Activated CD8-positive, alpha-beta memory T cell treated with anti-CD3 and anti-CD28 coated beads, Interleukin-2, amount 10 ng/mL, durations not matched to agents 7 days and 5 days (primary cell): ENCODE measurements at regions not wholly inside any gene's neighbourhood (a gene's known extent, or its start where the extent isn't known, plus 50 kb on each side); places are given as distances from the start of the nearest gene placed in this dataset.
"Not testable (repeated sequence)": the region's sequence is repeated elsewhere in the genome, so short reads cannot be mapped to it uniquely, and the experiment has no call there.

ENCODE experiments used
- ATAC-seq: fragments of 150-1000 bp; cut with Tn5 transposase; one replicate; pipeline ENCODE4 v1.10.0; 2021; ENCODE audit warnings: moderate library complexity
- CTCF ChIA-PET: fragments of 350-600 bp; sonication (Branson Sonifier 250); formaldehyde crosslinking; loops from one replicate; lab custom pipeline; 2021; ENCODE audit warnings: antibody characterized with exemption; lab: Charles Lee
- DNase-seq: peaks from one replicate; pipeline ENCODE4 v3.0.0-alpha.2; 2020
- H3K27ac Mint-ChIP-seq: one replicate; pipeline ENCODE4 v1.8.0; 2021; ENCODE audit warnings: mild to moderate bottlenecking, mixed read lengths
- H3K27me3 Mint-ChIP-seq: one replicate; pipeline ENCODE4 v1.8.0; 2021; ENCODE audit warnings: mixed read lengths
- H3K36me3 Mint-ChIP-seq: one replicate; pipeline ENCODE4 v1.8.0; 2021; ENCODE audit warnings: mild to moderate bottlenecking, mixed read lengths
- H3K4me1 Mint-ChIP-seq: one replicate; pipeline ENCODE4 v1.8.0; 2021; ENCODE audit warnings: mixed read lengths
- H3K4me3 Mint-ChIP-seq: one replicate; pipeline ENCODE4 v1.8.0; 2021; ENCODE audit warnings: mild to moderate bottlenecking, moderate library complexity, mixed read lengths
- H3K9me3 Mint-ChIP-seq: one replicate; pipeline ENCODE4 v1.8.0; 2022; ENCODE audit warnings: low read depth, mixed read lengths

DNA sequence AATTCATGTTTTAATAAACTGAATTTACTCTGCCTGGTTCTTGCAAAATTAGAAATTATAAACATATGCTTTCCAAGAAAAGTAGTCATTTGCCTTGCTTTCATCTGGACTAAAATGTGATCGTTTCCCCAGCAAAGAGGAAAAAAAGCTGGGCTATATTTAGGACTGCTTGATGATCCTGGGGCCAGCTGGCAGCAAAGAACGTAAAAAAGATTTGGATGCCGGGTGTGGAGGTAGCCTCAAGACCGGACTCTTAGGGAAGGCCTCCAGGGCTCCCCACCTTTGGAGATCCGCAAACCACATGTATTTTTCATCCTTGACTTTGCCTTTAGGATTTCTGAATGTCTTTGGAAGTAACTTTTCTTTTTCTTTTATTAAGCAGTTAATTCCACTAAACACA is 156.1 kb upstream of the SEMA6A start:
- ATAC-seq (no peak), DNase-seq (no peak)
- no peaks in the 10 kb centered on the region for H3K4me1 Mint-ChIP-seq

DNA sequence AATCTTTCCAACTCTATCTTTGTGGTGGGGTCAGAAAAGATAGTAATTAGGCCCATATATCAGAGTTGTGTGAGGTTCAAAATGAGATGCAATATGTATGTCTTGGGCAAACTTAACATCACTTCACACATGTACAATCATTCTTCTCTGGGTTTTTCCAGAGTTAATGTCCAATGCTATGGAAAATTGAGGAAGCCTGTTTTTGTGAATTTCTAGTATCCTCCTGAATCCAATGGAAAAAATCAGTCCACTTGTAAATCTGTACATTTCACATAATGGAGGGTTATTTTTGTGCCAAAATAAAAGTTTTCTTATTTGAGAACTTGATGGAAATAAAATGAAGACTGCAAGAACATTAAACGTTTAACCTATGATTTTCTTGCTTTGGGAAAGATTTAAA is 155.6 kb upstream of the SEMA6A start:
- no peaks in the 10 kb centered on the region for H3K27me3 Mint-ChIP-seq
- ATAC-seq (no peak), DNase-seq (no peak)
- no peak overlapping the region for H3K4me3 Mint-ChIP-seq
- CTCF ChIA-PET: no interaction called here
- H3K9me3 Mint-ChIP-seq: no peaks in the 10 kb centered on the region
- no peak overlapping the region for H3K27ac Mint-ChIP-seq
- H3K36me3 Mint-ChIP-seq: no peaks in the 10 kb centered on the region
- no peaks in the 10 kb centered on the region for H3K4me1 Mint-ChIP-seq

More for the DNA sequence above, 156.1 kb upstream of the SEMA6A start:
- no peaks in the 10 kb centered on the region for H3K27me3 Mint-ChIP-seq
- CTCF ChIA-PET: no interaction called here
- H3K27ac Mint-ChIP-seq: no peak overlapping the region
- no peaks in the 10 kb centered on the region for H3K36me3 Mint-ChIP-seq
- H3K9me3 Mint-ChIP-seq: no peaks in the 10 kb centered on the region
- H3K4me3 Mint-ChIP-seq: no peak overlapping the region

DNA sequence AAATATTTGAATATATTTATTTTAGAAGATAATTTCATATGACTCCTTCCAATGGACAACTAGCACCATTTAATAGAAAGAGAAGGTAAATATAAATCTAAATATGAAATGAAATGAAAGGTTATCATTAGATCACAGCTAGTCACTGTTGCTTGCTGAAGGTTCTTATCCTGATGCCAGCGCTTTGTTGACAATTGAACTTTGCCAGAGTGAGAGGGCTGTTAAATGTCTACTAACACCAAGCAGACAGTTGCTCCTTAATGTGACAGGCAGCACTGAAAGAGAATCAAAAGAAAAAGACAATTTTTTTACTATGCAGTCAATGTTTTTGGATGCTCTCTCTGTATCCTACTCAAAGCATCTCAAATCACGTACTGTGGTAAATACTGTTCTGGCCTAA is 152.6 kb upstream of the SEMA6A start:
- CTCF ChIA-PET: no interaction called here
- no peak overlapping the region for H3K4me3 Mint-ChIP-seq

DNA sequence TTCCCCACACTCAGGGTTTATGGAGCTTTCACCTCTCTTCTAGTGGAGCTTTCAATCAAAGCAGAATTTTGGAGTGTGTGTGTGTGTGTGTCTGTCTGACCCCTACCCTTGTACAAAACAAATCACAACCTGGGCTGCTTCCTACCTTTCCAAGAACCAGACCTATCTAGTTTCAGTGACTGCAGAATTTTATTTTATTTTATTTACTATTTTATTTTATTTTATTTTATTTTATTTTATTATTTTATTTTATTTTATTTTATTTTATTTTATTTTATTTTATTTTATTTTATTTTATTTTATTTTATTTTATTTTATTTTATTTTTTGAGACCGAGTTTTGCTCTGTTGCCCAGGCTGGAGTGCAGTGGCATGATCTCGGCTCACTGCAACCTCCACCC is 151.6 kb upstream of the SEMA6A start:
- DNase-seq, CTCF ChIA-PET, H3K27me3 Mint-ChIP-seq, ATAC-seq, H3K4me1 Mint-ChIP-seq, H3K27ac Mint-ChIP-seq, H3K4me3 Mint-ChIP-seq, H3K9me3 Mint-ChIP-seq, H3K36me3 Mint-ChIP-seq: not testable (repeated sequence)

More for the DNA sequence above, 152.6 kb upstream of the SEMA6A start:
- Mint-ChIP-seq H3K9me3 (no peaks in the 10 kb centered on the region), H3K36me3 (no peaks in the 10 kb centered on the region), H3K27ac (no peak overlapping the region), H3K27me3 (no peaks in the 10 kb centered on the region), H3K4me1 (no peaks in the 10 kb centered on the region)
- ATAC-seq: no peak
- DNase-seq: no peak

DNA sequence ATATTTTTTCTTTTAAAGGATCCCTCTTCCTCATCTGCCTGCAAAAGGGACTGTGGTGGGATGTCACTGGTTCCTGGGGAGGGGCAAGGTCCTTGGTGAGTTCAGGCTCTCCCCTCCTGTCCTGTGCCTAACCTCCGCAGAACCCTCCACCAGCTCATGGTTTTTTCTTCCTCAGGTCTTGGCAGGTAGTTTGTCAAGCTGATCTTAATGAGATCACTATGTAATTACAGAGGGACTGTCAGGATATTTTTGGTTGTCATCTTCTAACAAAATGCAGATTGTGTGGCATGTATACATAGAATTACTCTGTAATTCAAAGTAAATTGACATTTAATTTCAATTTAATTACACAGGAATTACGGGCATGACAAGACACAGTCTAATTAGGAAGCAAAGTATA is 150.3 kb upstream of the SEMA6A start:
- no peaks in the 10 kb centered on the region for H3K36me3 Mint-ChIP-seq
- no peaks in the 10 kb centered on the region for H3K9me3 Mint-ChIP-seq
- no peak for ATAC-seq
- H3K27ac Mint-ChIP-seq: no peak overlapping the region
- no peak overlapping the region for H3K4me3 Mint-ChIP-seq
- H3K4me1 Mint-ChIP-seq: no peaks in the 10 kb centered on the region
- CTCF ChIA-PET: no interaction called here
- peaks cover 3% of the 10 kb centered on the region for H3K27me3 Mint-ChIP-seq
- no peak for DNase-seq

DNA sequence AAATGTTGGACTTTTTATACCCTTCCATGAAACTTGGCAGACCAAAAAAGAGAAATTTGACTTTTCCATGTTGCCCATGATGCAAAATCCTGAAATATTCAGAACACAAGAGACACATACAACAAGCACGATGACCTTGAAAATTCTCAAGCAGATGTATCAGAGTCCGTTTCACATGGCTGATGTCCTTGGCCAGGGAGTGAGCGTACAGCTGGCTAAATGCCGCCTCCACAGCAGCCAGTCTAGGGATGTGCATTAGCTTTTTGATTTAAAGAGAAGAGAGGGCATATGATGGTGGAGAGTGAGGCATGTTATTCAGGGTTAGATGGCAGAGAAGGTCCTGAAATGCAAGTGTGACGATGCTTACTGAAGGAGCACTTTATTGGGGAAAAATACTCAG is 148.0 kb upstream of the SEMA6A start:
- Mint-ChIP-seq H3K9me3 (no peaks in the 10 kb centered on the region), H3K27me3 (peaks cover 7% of the 10 kb centered on the region), H3K4me1 (no peaks in the 10 kb centered on the region), H3K4me3 (no peak overlapping the region), H3K27ac (no peak overlapping the region), H3K36me3 (no peaks in the 10 kb centered on the region)
- DNase-seq (no peak), ATAC-seq (no peak)
- CTCF ChIA-PET: interaction anchor here (1.6 kb wide), 1 partner anchor 15 kb away, joined by 5 read pairs; no protein-coding TSS in a partner anchor

DNA sequence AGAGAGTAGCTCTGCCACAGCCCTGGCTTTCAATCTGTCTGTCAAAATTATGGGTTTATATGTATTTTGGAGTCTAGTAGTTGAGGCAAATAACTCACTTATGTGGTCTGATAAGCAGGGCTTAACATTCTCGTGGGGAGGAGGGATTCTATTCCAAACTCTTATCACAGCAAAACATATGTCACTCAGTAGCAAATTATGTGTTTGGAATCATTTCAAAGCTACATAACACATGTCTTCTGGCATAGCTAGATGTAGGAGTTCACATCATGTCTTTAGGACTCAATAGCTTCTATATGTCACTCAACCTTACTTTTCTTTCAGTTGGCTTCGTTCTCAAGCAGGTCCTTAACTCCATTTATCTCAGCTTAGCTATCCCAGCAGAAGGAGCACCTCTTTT is 144.5 kb upstream of the SEMA6A start:
- ATAC-seq: no peak
- Mint-ChIP-seq H3K4me3 (no peak overlapping the region), H3K27ac (no peak overlapping the region), H3K4me1 (no peaks in the 10 kb centered on the region), H3K36me3 (no peaks in the 10 kb centered on the region), H3K27me3 (peaks cover 10% of the 10 kb centered on the region), H3K9me3 (no peaks in the 10 kb centered on the region)
- CTCF ChIA-PET: no interaction called here
- DNase-seq: no peak

DNA sequence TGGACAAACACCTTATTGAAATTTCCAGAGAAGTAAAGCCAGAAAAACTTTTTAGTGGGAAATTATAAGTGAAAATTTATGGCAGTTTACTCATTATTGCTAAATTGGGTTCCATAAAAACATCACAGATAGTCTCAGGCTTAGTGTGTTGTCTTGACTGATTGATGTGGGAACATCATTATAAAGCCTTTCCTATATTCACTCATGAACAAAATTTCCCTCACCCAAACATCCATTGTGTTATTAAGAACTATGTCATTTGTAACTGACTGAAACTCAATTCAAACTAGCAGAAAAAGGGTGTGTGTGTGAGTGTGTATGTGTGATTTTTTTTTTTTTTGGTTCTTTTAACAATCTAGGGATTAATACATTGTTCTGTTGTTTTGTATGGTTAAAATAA is 143.7 kb upstream of the SEMA6A start:
- ATAC-seq (no peak), DNase-seq (no peak)
- CTCF ChIA-PET: no interaction called here
- Mint-ChIP-seq H3K4me3 (no peak overlapping the region), H3K27me3 (peaks cover 10% of the 10 kb centered on the region), H3K27ac (no peak overlapping the region), H3K4me1 (no peaks in the 10 kb centered on the region), H3K9me3 (no peaks in the 10 kb centered on the region), H3K36me3 (no peaks in the 10 kb centered on the region)

DNA sequence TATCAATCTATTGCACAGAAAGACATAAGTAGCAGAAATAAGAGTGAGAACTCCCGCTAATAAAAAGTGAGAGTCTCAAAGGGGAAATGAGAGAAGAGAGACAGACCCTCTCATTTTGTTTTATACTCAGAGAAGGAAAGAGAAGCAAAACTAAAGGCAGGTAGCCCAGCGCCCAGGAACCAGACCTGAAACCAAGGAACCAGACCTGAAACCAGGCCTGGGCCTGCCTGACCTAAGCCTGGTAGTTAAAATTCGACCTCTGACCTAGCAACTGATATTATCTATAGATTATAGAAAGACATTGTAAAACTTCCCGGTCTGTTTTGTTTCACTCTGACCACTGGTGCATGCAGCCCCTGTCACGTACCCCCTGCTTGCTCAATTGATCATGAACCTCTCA is 134.5 kb upstream of the SEMA6A start:
- no peak overlapping the region for H3K4me3 Mint-ChIP-seq
- ATAC-seq (no peak), DNase-seq (no peak)
- H3K27ac Mint-ChIP-seq: no peak overlapping the region
- no peaks in the 10 kb centered on the region for H3K9me3 Mint-ChIP-seq
- CTCF ChIA-PET: no interaction called here
- no peaks in the 10 kb centered on the region for H3K4me1 Mint-ChIP-seq
- H3K36me3 Mint-ChIP-seq: no peaks in the 10 kb centered on the region
- no peaks in the 10 kb centered on the region for H3K27me3 Mint-ChIP-seq

DNA sequence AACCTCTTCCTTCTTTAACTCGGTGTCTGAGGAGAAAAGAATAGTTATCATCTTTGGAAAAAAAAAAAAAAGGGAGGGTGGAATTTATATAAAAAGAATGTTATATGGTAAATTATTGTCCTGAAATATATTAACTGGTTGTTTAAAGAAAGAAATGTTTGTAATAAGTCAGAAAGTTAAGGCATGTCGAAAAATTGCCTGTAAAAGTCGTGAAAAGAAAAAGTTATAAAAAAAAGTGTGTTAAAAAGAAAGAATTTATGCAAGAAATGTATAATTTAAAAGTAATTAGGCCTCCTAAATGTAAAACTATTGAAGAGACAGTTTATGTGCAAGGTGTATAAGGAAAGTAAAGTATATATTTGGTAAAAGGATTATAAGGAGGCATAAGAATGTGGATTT is 130.5 kb upstream of the SEMA6A start:
- H3K27me3 Mint-ChIP-seq, DNase-seq, H3K36me3 Mint-ChIP-seq, H3K27ac Mint-ChIP-seq, H3K9me3 Mint-ChIP-seq, H3K4me1 Mint-ChIP-seq, H3K4me3 Mint-ChIP-seq, CTCF ChIA-PET, ATAC-seq: not testable (repeated sequence)

DNA sequence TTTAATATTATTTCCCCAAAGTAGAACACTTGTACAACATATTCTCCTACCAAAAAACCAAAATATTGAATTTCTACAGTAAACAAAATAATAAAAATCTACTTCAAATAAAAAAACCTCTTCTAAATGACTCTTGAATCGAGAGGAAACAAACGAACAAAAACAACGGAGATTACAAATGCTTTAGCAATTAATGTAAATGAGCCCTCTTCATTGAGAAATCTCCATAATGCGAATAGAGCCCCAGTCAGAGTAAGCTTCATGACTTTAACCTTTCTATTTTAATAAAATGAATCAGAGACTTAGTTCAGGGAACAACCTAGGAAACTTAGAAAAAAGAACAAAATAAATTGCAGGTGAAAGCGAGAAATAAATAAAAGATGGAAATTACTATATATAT is 129.3 kb upstream of the SEMA6A start:
- CTCF ChIA-PET: no interaction called here
- no peak for DNase-seq
- Mint-ChIP-seq H3K27ac (no peak overlapping the region), H3K27me3 (no peaks in the 10 kb centered on the region), H3K36me3 (no peaks in the 10 kb centered on the region), H3K4me1 (no peaks in the 10 kb centered on the region), H3K4me3 (no peak overlapping the region), H3K9me3 (no peaks in the 10 kb centered on the region)
- no peak for ATAC-seq

DNA sequence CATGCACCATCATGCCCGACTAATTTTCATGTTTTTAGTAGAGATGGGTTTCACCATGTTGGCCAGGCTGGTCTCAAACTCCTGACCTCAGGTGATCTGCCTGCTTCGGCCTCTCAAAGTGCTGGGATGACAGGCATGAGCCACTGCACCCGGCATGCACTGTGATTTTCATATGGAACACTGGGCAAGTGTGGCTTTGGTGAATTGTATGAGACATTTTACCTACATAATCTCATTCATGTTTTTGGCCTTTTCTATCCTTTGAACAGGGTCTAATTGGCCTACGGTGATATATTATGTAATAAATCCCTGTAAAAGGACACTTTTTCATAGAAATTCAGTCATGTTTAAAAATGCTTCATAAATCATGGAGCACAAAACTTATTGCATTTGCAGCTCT is 128.7 kb upstream of the SEMA6A start:
- ATAC-seq: no peak
- no peak for DNase-seq
- H3K9me3 Mint-ChIP-seq: no peaks in the 10 kb centered on the region
- H3K27ac Mint-ChIP-seq: no peak overlapping the region
- H3K4me3 Mint-ChIP-seq: no peak overlapping the region
- no peaks in the 10 kb centered on the region for H3K36me3 Mint-ChIP-seq
- CTCF ChIA-PET: no interaction called here
- no peaks in the 10 kb centered on the region for H3K4me1 Mint-ChIP-seq
- no peaks in the 10 kb centered on the region for H3K27me3 Mint-ChIP-seq

DNA sequence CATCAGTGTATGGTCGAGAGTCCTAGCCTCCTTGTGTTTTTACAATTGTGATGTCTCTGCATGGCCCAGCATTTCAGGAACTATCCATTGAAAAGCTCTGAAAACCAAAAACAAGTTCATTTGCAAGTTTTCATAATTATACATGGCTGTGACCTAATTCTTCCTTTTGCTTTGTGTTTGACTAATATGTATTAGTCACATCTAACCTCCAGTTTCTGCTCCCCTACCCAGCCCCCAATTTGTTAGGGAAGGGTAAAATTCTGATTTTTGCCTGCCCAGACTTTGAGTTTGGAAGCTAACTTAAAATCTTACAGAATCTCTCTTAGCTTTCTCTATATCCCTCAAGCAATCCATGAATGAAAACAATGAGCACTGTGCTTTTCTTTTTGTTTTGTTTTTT is 128.2 kb upstream of the SEMA6A start:
- H3K27ac Mint-ChIP-seq: no peak overlapping the region
- H3K9me3 Mint-ChIP-seq: no peaks in the 10 kb centered on the region
- ATAC-seq: no peak
- H3K4me1 Mint-ChIP-seq: no peaks in the 10 kb centered on the region
- H3K27me3 Mint-ChIP-seq: no peaks in the 10 kb centered on the region
- no peak for DNase-seq
- no peaks in the 10 kb centered on the region for H3K36me3 Mint-ChIP-seq
- no peak overlapping the region for H3K4me3 Mint-ChIP-seq
- CTCF ChIA-PET: no interaction called here

DNA sequence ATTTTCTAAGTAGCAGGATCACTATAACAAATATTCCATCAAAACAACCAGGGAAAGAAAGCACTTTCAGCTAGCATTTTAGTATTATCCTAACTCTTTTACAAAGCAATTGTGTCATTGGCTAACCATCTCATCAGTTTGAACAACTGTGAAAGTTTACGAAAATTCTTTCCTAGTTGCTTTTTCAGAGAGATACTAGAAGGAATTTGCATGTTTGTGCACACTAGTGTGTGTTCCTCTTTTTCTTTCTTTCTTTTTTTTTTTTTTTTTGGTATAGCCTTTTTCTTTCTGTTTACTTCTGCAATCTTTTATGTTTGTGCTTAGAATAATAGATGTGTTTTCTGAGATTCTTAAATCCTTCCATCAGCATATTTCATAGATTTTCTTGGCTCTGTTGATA is 124.7 kb upstream of the SEMA6A start:
- DNase-seq (no peak), ATAC-seq (no peak)
- CTCF ChIA-PET: no interaction called here
- no peak overlapping the region for H3K27ac Mint-ChIP-seq
- H3K4me1 Mint-ChIP-seq: no peaks in the 10 kb centered on the region
- no peaks in the 10 kb centered on the region for H3K9me3 Mint-ChIP-seq
- no peaks in the 10 kb centered on the region for H3K27me3 Mint-ChIP-seq
- H3K4me3 Mint-ChIP-seq: no peak overlapping the region
- H3K36me3 Mint-ChIP-seq: no peaks in the 10 kb centered on the region

DNA sequence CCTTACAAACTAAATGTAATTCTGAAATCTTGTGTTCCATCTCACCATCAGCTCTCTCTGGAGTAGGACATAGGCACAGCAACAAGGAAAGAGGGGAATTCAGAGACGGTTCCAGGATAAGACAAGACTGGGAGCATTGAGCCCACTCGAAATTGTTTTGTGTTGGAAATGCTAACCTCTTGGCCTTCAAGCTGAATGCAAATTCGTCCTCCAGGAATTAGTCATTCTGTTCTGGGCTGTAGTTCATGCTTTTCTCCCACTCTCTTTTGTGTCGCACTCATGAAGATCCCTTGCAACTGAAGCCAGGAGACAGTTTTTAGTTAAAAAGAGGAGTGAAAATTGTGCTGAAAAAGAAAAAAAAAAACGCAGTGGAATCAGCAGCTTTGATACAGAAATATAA is 121.7 kb upstream of the SEMA6A start:
- H3K4me3 Mint-ChIP-seq: no peak overlapping the region
- ATAC-seq: no peak
- H3K9me3 Mint-ChIP-seq: no peaks in the 10 kb centered on the region
- no peaks in the 10 kb centered on the region for H3K36me3 Mint-ChIP-seq
- CTCF ChIA-PET: no interaction called here
- H3K27me3 Mint-ChIP-seq: no peaks in the 10 kb centered on the region
- H3K4me1 Mint-ChIP-seq: no peaks in the 10 kb centered on the region
- H3K27ac Mint-ChIP-seq: no peak overlapping the region
- no peak for DNase-seq
